RWPE1 (cell line): ENCODE measurements at regions not wholly inside any gene's neighbourhood (a gene's known extent, or its start where the extent isn't known, plus 50 kb on each side); places are given as distances from the start of the nearest gene placed in this dataset.
A peak's percentile ranks its signal among the peaks of the same experiment; 100 is the strongest.

Source experiments
- CTCF ChIA-PET: fragments of 350-600 bp; sonication (Branson Sonifier 250); formaldehyde crosslinking; extraction: SDS; loops from one replicate; lab custom pipeline; 2021; lab: Yijun Ruan, JAX
- POLR2A ChIA-PET: fragments of 400-600 bp; formaldehyde crosslinking; extraction: SDS; loops from one replicate; lab custom pipeline; 2020; ENCODE audit warnings: antibody characterized with exemption; ENCODE audit not compliant: low non-redundant PET; lab: Yijun Ruan, JAX
- DNase-seq: peaks from one replicate; pipeline ENCODE4 v3.0.0; 2012; ENCODE audit warnings: low spot score
- H3K27ac ChIP-seq: fragments of 450-650 bp; 2 replicates; pipeline ENCODE4 v1.5.1; 2017
- TF ChIP-seq, protein P1 (sequence below): fragments of 450-650 bp; conservative IDR thresholded peaks from 2 replicates; pipeline ENCODE4 v1.5.1; 2017; ENCODE audit warnings: low read depth, mild to moderate bottlenecking

DNA sequence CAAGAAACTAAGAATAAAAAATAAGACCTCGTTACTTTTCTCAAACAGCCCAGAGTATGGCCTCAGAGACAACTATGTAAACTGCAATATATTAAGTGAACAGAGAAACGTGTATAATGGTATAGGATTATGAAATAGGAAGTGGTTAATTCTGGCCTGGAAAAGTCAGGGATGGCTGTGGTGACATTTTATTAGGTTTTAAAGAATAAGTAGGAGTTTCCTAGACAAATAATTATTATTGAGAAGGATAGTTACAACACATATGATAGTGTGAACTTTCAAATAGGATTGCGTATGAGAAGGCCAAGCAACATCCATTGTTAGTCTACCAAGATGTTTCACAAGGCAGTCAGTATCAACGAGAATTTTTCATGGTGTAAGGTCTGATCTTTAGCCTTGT, 244.1 kb downstream of the LPIN1 start:
- no peak for DNase-seq
- TF ChIP-seq, protein P1, sequence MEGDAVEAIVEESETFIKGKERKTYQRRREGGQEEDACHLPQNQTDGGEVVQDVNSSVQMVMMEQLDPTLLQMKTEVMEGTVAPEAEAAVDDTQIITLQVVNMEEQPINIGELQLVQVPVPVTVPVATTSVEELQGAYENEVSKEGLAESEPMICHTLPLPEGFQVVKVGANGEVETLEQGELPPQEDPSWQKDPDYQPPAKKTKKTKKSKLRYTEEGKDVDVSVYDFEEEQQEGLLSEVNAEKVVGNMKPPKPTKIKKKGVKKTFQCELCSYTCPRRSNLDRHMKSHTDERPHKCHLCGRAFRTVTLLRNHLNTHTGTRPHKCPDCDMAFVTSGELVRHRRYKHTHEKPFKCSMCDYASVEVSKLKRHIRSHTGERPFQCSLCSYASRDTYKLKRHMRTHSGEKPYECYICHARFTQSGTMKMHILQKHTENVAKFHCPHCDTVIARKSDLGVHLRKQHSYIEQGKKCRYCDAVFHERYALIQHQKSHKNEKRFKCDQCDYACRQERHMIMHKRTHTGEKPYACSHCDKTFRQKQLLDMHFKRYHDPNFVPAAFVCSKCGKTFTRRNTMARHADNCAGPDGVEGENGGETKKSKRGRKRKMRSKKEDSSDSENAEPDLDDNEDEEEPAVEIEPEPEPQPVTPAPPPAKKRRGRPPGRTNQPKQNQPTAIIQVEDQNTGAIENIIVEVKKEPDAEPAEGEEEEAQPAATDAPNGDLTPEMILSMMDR: no peak
- CTCF ChIA-PET: no interaction called here
- POLR2A ChIA-PET: no interaction called here
- H3K27ac ChIP-seq: no peak overlapping the region

DNA sequence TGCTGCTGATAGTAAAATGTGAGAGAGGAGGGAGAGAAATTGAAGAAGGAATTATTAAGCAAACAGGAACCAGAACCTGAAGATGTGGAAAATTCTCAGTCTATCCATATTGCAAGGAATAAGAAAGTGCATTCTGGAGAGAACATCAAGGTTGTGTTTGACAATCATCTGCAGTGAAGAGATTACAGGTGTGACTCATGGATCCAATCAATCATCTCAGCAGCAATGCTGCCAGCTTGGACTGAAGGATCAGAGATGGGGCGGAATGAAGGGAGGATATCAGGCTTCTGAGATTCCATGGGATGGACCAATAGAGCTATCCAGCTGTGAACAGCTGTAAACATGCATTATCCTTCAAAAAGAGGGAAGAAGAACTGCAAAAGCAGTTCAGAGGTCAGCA, 247.3 kb downstream of the LPIN1 start:
- TF ChIP-seq, protein P1: no peak
- H3K27ac ChIP-seq: no peak overlapping the region
- no peak for DNase-seq
- ChIA-PET CTCF (no interaction called here), POLR2A (no interaction called here)

DNA sequence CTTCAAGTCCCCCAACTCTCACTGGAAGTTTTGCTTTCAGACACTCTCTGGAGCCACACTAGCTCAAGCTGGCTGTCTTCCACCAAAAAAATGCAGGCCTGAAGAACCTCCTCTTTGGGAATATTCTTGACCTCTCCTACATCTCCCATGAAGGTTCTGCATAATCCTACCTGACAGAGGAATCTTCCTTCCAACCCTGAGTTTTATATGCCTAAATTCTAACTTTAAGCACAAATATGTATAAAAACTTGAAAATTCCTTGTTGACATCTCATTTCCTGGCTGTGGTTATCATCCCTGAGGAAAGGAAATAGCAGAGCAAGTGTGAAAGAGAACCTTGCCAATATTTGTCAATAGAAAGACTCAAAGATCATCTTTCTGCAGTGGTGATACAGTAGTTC, 249.0 kb downstream of the LPIN1 start:
- CTCF ChIA-PET: no interaction called here

DNA sequence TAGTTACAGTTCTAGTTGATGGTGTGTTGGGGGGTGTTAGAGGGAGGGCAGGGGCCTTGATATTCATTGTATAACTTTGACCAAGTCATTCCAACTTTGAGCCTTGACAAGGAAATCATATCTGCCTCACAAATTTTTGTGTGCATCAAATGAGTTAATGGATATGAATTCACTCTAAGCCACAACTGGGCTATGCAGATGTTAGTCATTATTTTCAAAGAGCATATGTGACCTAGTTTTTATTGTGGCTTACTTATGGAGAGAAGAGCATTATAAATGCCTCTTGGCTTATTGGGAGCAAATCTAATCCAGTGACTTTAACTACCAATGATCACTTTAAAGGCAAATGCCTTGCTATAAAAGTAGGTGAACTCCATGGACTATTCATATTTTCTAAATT, 250.2 kb downstream of the LPIN1 start:
- CTCF ChIA-PET: no interaction called here
- TF ChIP-seq, protein P1: no peak
- DNase-seq: no peak
- no peak overlapping the region for H3K27ac ChIP-seq
- POLR2A ChIA-PET: no interaction called here

More for the DNA sequence above, 249.0 kb downstream of the LPIN1 start:
- POLR2A ChIA-PET: no interaction called here
- TF ChIP-seq, protein P1: no peak
- no peak overlapping the region for H3K27ac ChIP-seq
- DNase-seq: peak; percentile 30

DNA sequence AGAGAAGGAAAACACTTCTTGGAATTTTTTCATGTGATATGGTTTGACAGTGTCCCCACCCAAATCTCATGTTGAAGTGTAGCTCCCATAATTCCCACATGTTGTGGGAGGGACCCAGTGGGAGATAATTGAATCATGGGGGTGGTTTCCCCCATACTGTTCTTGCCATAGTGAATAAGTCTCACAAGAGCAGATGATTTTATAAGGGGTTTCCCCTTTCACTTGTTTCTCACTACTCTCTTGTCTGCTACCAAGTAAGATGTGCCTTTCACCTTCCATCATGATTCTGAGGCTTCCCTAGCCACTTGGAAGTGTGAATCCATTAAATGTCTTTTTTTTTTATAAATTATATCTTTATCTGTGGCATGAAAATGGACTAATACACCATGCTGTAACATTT, 250.7 kb downstream of the LPIN1 start:
- no peak overlapping the region for H3K27ac ChIP-seq
- TF ChIP-seq, protein P1: no peak
- no peak for DNase-seq
- CTCF ChIA-PET: no interaction called here
- POLR2A ChIA-PET: no interaction called here

DNA sequence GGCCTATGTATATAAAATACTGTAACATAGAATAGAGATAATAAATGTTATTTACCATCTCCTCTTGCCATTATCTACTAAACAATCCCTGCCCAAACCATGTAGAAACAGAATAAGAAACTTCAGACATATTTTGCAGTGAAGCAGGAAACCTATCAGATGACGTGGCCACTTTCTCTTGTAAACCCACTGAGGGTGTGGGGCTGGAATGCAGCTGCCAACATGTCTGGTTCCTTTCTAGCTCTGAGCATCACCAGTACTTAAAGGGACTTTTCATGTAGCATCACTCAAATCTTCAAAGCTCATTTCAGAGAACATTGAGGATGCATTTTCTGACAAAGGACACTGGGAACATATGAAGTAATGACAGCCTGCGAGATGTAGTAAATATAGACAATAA, 251.8 kb downstream of the LPIN1 start:
- ChIA-PET CTCF (no interaction called here), POLR2A (no interaction called here)
- DNase-seq: no peak
- H3K27ac ChIP-seq: no peak overlapping the region
- TF ChIP-seq, protein P1: no peak
